ENCODE measurements at regions not wholly inside any gene's neighbourhood (a gene's known extent, or its start where the extent isn't known, plus 50 kb on each side); places are given as distances from the start of the nearest gene placed in this dataset.

GRCh38 chr11:26065944-26066343 is 266.0 kb upstream of the ANO3 start:
- TF ChIP-seq POLR2A (IDR thresholded peaks at IDR 0.05; ENCODE audit: low read depth) (no peak), CTCF (IDR thresholded peaks at IDR 0.05) (no peak), POLR2AphosphoS5 (IDR thresholded peaks at IDR 0.05) (no peak), EP300 (IDR thresholded peaks at IDR 0.05) (no peak)
